ENCODE measurements at regions not wholly inside any gene's neighbourhood (a gene's known extent, or its start where the extent isn't known, plus 50 kb on each side); places are given as distances from the start of the nearest gene placed in this dataset.

DNA sequence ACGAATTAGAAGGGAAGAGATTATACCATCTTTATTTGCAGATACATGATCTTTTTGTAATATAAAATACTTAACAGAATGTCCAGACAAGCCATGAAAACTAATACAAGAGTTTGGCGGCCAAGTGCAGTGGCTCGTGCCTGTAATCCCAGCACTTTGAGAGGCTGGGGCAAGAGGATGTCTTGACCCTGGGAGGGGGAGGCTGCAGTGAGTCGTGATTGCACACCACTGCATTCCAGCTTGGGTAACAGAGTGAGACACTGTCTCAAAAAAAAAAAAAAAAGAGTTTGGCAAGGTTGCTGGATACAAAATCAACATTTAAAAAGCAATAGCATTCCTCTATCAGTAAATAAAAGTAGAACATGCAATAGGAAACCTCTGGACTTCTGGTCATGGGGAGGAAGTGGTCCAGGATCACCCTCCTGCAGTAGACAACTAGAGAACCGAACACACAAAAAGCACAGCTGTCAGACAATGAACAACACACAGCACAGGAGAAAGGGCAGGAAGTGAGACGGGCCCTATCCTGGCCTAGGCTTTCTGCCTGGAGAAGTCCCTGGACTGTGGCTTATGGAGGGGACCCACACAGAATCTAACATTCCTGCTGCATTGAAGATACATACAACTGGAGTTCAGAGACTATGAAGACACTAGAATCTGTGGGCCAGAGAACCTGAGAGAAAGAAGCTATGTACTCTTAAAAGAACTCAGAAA lies 118.9 kb upstream of the ARL4C start:
- Histone ChIP-seq H3K27ac (ENCODE audit: low read depth, low read length, poor library complexity, severe bottlenecking) (no peak overlapping the region), H3K4me3 (ENCODE audit: low read depth, low read length, poor library complexity, severe bottlenecking) (no peak overlapping the region), H3K36me3 (ENCODE audit: insufficient read depth, low read length, poor library complexity, severe bottlenecking) (no peaks in the 10 kb centered on the region), H3K9me3 (ENCODE audit: low read depth, low read length, poor library complexity, severe bottlenecking) (peaks cover 6% of the 10 kb centered on the region), H3K4me1 (ENCODE audit: insufficient read depth, low read length, poor library complexity, severe bottlenecking) (peaks cover 12% of the 10 kb centered on the region), H3K27me3 (replicated peaks; ENCODE audit: insufficient read depth, low read depth, low read length, poor library complexity) (no peaks in the 10 kb centered on the region)
- TF ChIP-seq EZH2 (IDR thresholded peaks at IDR 0.05; ENCODE audit: borderline replicate concordance, low read depth, low read length, poor library complexity, severe bottlenecking) = no peak
- intact Hi-C loops (cut with micrococcal nuclease; ENCODE audit: unreplicated experiment) = loop anchor here (5.0 kb wide), 1 partner anchor 422 kb away; no protein-coding TSS in a partner anchor
- DNase-seq (ENCODE audit: low spot score) = no peak
- ChIA-PET CTCF (no interaction called here), POLR2A (ENCODE audit: low non-redundant PET) (no interaction called here)
- no TSS peak for BruUV-seq (replicated peaks)

DNA sequence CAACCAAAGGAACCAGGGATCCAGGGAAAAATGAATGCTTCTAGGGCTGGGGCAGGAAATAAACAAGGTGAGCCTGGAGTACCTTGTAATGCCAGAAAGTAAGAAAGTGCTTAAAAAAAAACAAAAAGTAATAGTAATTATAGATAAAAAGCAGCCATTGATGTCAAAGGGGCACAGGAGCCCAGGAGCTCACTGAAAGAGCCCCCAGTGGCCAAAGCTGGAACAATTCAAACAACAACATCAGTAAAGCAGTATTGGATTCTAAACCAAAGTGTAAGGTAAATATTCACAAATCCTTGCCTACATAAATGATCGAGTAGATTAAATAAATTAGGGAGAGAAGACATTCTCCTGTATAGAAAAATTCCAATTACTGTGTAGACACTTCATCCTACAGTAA lies 114.3 kb upstream of the ARL4C start:
- POLR2A ChIA-PET (ENCODE audit: low non-redundant PET) = no interaction called here
- H3K4me1 ChIP-seq (ENCODE audit: insufficient read depth, low read length, poor library complexity, severe bottlenecking) = no peaks in the 10 kb centered on the region
- H3K27me3 ChIP-seq (replicated peaks; ENCODE audit: insufficient read depth, low read depth, low read length, poor library complexity) = no peaks in the 10 kb centered on the region
- no TSS peak for BruUV-seq (replicated peaks)
- intact Hi-C loops (cut with micrococcal nuclease; ENCODE audit: unreplicated experiment) = no loop called here
- H3K4me3 ChIP-seq (ENCODE audit: low read depth, low read length, poor library complexity, severe bottlenecking) = no peak overlapping the region
- DNase-seq (ENCODE audit: low spot score) = no peak
- CTCF ChIA-PET = interaction anchor here (0.6 kb wide), 1 partner anchor 159 kb away, joined by 3 read pairs; no protein-coding TSS in a partner anchor
- TF ChIP-seq, protein P1, sequence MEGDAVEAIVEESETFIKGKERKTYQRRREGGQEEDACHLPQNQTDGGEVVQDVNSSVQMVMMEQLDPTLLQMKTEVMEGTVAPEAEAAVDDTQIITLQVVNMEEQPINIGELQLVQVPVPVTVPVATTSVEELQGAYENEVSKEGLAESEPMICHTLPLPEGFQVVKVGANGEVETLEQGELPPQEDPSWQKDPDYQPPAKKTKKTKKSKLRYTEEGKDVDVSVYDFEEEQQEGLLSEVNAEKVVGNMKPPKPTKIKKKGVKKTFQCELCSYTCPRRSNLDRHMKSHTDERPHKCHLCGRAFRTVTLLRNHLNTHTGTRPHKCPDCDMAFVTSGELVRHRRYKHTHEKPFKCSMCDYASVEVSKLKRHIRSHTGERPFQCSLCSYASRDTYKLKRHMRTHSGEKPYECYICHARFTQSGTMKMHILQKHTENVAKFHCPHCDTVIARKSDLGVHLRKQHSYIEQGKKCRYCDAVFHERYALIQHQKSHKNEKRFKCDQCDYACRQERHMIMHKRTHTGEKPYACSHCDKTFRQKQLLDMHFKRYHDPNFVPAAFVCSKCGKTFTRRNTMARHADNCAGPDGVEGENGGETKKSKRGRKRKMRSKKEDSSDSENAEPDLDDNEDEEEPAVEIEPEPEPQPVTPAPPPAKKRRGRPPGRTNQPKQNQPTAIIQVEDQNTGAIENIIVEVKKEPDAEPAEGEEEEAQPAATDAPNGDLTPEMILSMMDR (conservative IDR thresholded peaks at IDR 0.05; ENCODE audit: low read depth, low read length) = peak; percentile 56
- TF ChIP-seq EZH2 (IDR thresholded peaks at IDR 0.05; ENCODE audit: borderline replicate concordance, low read depth, low read length, poor library complexity, severe bottlenecking) = no peak
- no peak overlapping the region for H3K27ac ChIP-seq (ENCODE audit: low read depth, low read length, poor library complexity, severe bottlenecking)
- peaks cover 6% of the 10 kb centered on the region for H3K9me3 ChIP-seq (ENCODE audit: low read depth, low read length, poor library complexity, severe bottlenecking)
- H3K36me3 ChIP-seq (ENCODE audit: insufficient read depth, low read length, poor library complexity, severe bottlenecking) = no peaks in the 10 kb centered on the region

DNA sequence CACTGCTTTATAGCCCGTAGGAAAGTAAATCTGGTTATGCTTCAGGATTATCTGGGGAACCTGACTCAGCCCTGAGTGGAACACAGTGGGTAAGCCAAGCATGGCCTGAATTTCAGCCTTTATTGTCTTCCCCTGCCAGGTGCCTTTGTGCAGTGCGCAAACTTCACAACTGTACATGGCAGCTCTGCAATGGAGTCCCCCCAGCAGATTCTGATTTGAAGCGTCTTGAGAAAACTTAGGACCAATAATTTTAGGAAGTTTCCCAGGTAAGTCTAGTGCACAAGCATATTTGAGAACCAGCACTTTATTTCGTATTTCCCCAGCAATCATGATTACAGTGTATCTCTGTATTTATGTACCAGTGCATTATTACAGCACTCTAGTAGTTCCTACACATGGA lies 112.1 kb upstream of the ARL4C start:
- DNase-seq (ENCODE audit: low spot score) = no peak
- CTCF ChIA-PET = no interaction called here
- Histone ChIP-seq H3K27me3 (replicated peaks; ENCODE audit: insufficient read depth, low read depth, low read length, poor library complexity) (no peaks in the 10 kb centered on the region), H3K4me3 (ENCODE audit: low read depth, low read length, poor library complexity, severe bottlenecking) (no peak overlapping the region), H3K27ac (ENCODE audit: low read depth, low read length, poor library complexity, severe bottlenecking) (no peak overlapping the region), H3K9me3 (ENCODE audit: low read depth, low read length, poor library complexity, severe bottlenecking) (peaks cover 6% of the 10 kb centered on the region), H3K4me1 (ENCODE audit: insufficient read depth, low read length, poor library complexity, severe bottlenecking) (no peaks in the 10 kb centered on the region), H3K36me3 (ENCODE audit: insufficient read depth, low read length, poor library complexity, severe bottlenecking) (no peaks in the 10 kb centered on the region)
- POLR2A ChIA-PET (ENCODE audit: low non-redundant PET) = no interaction called here
- TF ChIP-seq, protein P1 (conservative IDR thresholded peaks at IDR 0.05; ENCODE audit: low read depth, low read length) = no peak
- TF ChIP-seq EZH2 (IDR thresholded peaks at IDR 0.05; ENCODE audit: borderline replicate concordance, low read depth, low read length, poor library complexity, severe bottlenecking) = no peak
- BruUV-seq (replicated peaks) = no TSS peak
- intact Hi-C loops (cut with micrococcal nuclease; ENCODE audit: unreplicated experiment) = no loop called here

DNA sequence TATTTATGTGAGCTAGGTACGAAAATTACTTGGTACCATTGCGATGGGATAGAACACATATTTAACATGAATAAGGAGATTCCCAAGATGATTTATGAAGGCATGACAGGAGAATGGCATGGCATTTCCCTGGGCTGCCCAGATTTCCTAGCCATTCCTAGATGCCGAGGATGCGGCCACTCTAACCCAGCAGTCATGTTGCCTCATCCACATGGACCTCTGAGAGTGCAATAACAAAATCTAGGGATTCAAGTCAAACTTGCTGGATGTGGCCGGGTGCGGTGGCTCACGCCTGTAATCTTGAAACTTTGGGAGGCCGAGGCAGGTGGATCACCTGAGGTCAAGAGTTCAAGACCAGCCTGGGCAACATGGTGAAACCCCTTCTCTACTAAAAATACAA lies 110.8 kb upstream of the ARL4C start:
- Histone ChIP-seq H3K4me3 (ENCODE audit: low read depth, low read length, poor library complexity, severe bottlenecking) (no peak overlapping the region), H3K4me1 (ENCODE audit: insufficient read depth, low read length, poor library complexity, severe bottlenecking) (no peaks in the 10 kb centered on the region), H3K9me3 (ENCODE audit: low read depth, low read length, poor library complexity, severe bottlenecking) (peaks cover 6% of the 10 kb centered on the region), H3K27ac (ENCODE audit: low read depth, low read length, poor library complexity, severe bottlenecking) (no peak overlapping the region), H3K27me3 (replicated peaks; ENCODE audit: insufficient read depth, low read depth, low read length, poor library complexity) (no peaks in the 10 kb centered on the region), H3K36me3 (ENCODE audit: insufficient read depth, low read length, poor library complexity, severe bottlenecking) (no peaks in the 10 kb centered on the region)
- ChIA-PET CTCF (interaction anchor here (0.7 kb wide), 1 partner anchor 1026 kb away, joined by 3 read pairs; no protein-coding TSS in a partner anchor), POLR2A (ENCODE audit: low non-redundant PET) (no interaction called here)
- TF ChIP-seq, protein P1 (conservative IDR thresholded peaks at IDR 0.05; ENCODE audit: low read depth, low read length) = no peak
- TF ChIP-seq EZH2 (IDR thresholded peaks at IDR 0.05; ENCODE audit: borderline replicate concordance, low read depth, low read length, poor library complexity, severe bottlenecking) = no peak
- no peak for DNase-seq (ENCODE audit: low spot score)
- no TSS peak for BruUV-seq (replicated peaks)
- intact Hi-C loops (cut with micrococcal nuclease; ENCODE audit: unreplicated experiment) = no loop called here

All from A673 (cell line).